ENCODE measurements at regions not wholly inside any gene's neighbourhood (a gene's known extent, or its start where the extent isn't known, plus 50 kb on each side); places are given as distances from the start of the nearest gene placed in this dataset.

DNA sequence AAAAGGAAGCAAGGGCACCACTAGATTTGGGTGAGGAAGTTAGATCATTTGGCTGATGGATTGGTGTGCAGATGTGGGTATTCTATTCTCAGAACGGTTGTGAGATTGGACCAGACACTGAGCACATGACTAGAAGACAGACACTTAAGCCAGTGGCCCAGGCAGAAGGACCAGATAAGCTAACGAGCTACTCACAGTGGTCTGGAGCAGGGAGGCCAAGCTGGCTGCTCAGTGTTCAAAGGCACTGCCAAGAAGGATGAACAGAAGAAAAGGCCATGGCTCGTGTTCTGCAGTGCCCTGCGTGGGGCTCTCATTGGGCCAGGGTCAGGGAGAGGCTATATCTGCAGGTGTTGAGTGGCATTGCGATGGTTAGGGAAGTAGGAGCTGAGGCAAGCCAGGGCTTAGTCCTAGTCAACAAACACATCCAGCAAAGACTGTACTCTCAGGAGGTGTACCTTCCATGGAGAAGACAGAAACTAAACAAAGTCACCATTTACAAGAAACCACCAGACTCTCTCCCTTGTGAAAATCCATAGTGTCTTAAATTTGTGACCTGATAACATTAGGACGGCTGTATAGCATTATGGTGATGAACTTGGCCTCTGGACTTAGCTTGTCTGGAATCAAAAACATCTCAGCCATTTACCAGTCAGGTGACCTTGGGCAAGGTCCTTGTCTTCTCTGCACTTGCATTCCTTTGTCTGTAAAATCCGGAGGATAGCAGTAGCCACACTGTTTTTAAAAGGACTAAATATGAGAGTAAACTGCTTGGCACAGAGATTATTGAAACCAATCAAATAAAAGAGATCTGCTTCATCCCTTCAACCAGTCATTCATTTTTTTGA is 274.5 kb downstream of the SIPA1L2 start:
- Mint-ChIP-seq H3K4me1 (no peaks in the 10 kb centered on the region), H3K27me3 (ENCODE audit: insufficient read depth, low read depth) (no peaks in the 10 kb centered on the region), H3K36me3 (no peaks in the 10 kb centered on the region), H3K4me3 (no peak overlapping the region), H3K9me3 (no peaks in the 10 kb centered on the region), H3K27ac (no peak overlapping the region)
- Histone ChIP-seq H3K9ac (no peak overlapping the region), H3K79me2 (ENCODE audit: low read depth) (no peaks in the 10 kb centered on the region), H3F3A (ENCODE audit: low read depth) (no peaks in the 10 kb centered on the region), H4K20me1 (ENCODE audit: low read depth) (no peaks in the 10 kb centered on the region), H3K4me3 (no peak overlapping the region), H3K9me3 (ENCODE audit: low read depth) (no peaks in the 10 kb centered on the region), H2AFZ (replicated peaks) (no peak overlapping the region), H3K4me1 (peaks cover 8% of the 10 kb centered on the region), H3K4me2 (no peak overlapping the region), H3K36me3 (no peaks in the 10 kb centered on the region), H3K27ac (no peak overlapping the region), H3K27me3 (no peaks in the 10 kb centered on the region)
- DNase-seq (ENCODE audit: low spot score) = no peak
- TF ChIP-seq EZH2 (IDR thresholded peaks at IDR 0.05) = no peak
- TF ChIP-seq, protein P1, sequence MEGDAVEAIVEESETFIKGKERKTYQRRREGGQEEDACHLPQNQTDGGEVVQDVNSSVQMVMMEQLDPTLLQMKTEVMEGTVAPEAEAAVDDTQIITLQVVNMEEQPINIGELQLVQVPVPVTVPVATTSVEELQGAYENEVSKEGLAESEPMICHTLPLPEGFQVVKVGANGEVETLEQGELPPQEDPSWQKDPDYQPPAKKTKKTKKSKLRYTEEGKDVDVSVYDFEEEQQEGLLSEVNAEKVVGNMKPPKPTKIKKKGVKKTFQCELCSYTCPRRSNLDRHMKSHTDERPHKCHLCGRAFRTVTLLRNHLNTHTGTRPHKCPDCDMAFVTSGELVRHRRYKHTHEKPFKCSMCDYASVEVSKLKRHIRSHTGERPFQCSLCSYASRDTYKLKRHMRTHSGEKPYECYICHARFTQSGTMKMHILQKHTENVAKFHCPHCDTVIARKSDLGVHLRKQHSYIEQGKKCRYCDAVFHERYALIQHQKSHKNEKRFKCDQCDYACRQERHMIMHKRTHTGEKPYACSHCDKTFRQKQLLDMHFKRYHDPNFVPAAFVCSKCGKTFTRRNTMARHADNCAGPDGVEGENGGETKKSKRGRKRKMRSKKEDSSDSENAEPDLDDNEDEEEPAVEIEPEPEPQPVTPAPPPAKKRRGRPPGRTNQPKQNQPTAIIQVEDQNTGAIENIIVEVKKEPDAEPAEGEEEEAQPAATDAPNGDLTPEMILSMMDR (IDR thresholded peaks at IDR 0.05) = no peak
- no peak for TF ChIP-seq EZH2phosphoT487 (IDR thresholded peaks at IDR 0.05)

DNA sequence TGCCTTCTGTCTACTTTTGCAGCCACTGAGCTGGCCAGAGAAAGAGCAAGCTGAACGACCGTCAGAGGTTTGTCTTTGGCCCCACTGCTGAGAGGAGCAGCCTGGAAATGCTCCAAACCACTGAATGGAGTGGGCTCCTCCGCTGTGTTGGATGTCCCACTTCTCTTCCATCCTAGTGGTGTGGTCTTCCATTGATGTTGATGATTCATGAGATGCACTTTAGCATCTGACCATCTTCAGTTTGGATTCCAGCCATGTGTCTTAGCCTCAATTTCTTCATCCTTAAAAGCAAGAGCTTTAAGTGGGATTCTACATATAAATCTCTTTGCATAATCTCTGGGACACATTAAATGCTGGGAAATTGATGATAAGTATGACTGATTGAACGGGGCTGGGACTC is 276.9 kb downstream of the SIPA1L2 start:
- no peak for TF ChIP-seq EZH2phosphoT487 (IDR thresholded peaks at IDR 0.05)
- no peak for TF ChIP-seq EZH2 (IDR thresholded peaks at IDR 0.05)
- TF ChIP-seq, protein P1 (IDR thresholded peaks at IDR 0.05) = no peak
- DNase-seq (ENCODE audit: low spot score) = no peak
- Histone ChIP-seq H4K20me1 (ENCODE audit: low read depth) (no peaks in the 10 kb centered on the region), H3K79me2 (ENCODE audit: low read depth) (no peaks in the 10 kb centered on the region), H2AFZ (replicated peaks) (no peak overlapping the region), H3K27ac (no peak overlapping the region), H3F3A (ENCODE audit: low read depth) (no peaks in the 10 kb centered on the region), H3K36me3 (no peaks in the 10 kb centered on the region), H3K4me1 (peaks cover 7% of the 10 kb centered on the region), H3K27me3 (no peaks in the 10 kb centered on the region), H3K9me3 (ENCODE audit: low read depth) (no peaks in the 10 kb centered on the region), H3K9ac (no peak overlapping the region), H3K4me3 (no peak overlapping the region), H3K4me2 (no peak overlapping the region)
- no peak overlapping the region for H3K27ac Mint-ChIP-seq
- no peak overlapping the region for H3K4me3 Mint-ChIP-seq
- H3K9me3 Mint-ChIP-seq = no peaks in the 10 kb centered on the region
- H3K27me3 Mint-ChIP-seq (ENCODE audit: insufficient read depth, low read depth) = no peaks in the 10 kb centered on the region
- peaks cover 3% of the 10 kb centered on the region for H3K4me1 Mint-ChIP-seq
- no peaks in the 10 kb centered on the region for H3K36me3 Mint-ChIP-seq

DNA sequence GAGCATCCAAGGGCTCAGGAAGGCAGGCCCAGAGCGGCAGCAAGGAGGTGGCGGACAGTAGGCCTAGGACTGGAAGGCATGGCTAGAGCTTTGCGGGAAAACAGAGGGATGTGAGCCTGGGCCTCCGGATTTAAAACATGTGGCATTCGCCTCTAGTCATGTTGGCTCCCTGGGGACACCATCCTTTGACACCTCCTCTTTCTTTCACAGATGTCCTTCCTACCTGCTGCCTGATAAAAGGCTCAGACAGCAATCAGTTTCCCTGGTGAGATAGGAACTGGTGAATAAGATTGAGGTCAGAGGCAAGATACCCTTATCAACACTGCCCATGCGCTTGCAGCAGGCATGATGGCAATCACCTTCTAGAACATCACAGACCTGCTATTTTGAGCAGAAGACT is 277.6 kb downstream of the SIPA1L2 start:
- H3F3A ChIP-seq (ENCODE audit: low read depth) = no peaks in the 10 kb centered on the region
- H3K9ac ChIP-seq = no peak overlapping the region
- H3K27ac Mint-ChIP-seq = no peak overlapping the region
- peaks cover 3% of the 10 kb centered on the region for H3K4me1 Mint-ChIP-seq
- TF ChIP-seq EZH2phosphoT487 (IDR thresholded peaks at IDR 0.05) (no peak), EZH2 (IDR thresholded peaks at IDR 0.05) (no peak)
- TF ChIP-seq, protein P1 (IDR thresholded peaks at IDR 0.05) = no peak
- no peak overlapping the region for H3K27ac ChIP-seq
- no peaks in the 10 kb centered on the region for H4K20me1 ChIP-seq (ENCODE audit: low read depth)
- no peak overlapping the region for H3K4me3 Mint-ChIP-seq
- H3K36me3 Mint-ChIP-seq = no peaks in the 10 kb centered on the region
- H2AFZ ChIP-seq (replicated peaks) = no peak overlapping the region
- H3K79me2 ChIP-seq (ENCODE audit: low read depth) = no peaks in the 10 kb centered on the region
- H3K36me3 ChIP-seq = no peaks in the 10 kb centered on the region
- H3K4me2 ChIP-seq = no peak overlapping the region
- peaks cover under 1% of the 10 kb centered on the region for H3K4me1 ChIP-seq
- no peak overlapping the region for H3K4me3 ChIP-seq
- no peaks in the 10 kb centered on the region for H3K9me3 ChIP-seq (ENCODE audit: low read depth)
- no peaks in the 10 kb centered on the region for H3K9me3 Mint-ChIP-seq
- H3K27me3 ChIP-seq = no peaks in the 10 kb centered on the region
- no peak for DNase-seq (ENCODE audit: low spot score)
- H3K27me3 Mint-ChIP-seq (ENCODE audit: insufficient read depth, low read depth) = no peaks in the 10 kb centered on the region
